HEK293T (cell line): ENCODE measurements at regions not wholly inside any gene's neighbourhood (a gene's known extent, or its start where the extent isn't known, plus 50 kb on each side); places are given as distances from the start of the nearest gene placed in this dataset.

Source experiments
- CTCF ChIA-PET: fragments of 350-600 bp; formaldehyde crosslinking; extraction: SDS; loops from one replicate; lab custom pipeline; 2021; ENCODE audit warnings: antibody characterized with exemption, inconsistent platforms; lab: Yijun Ruan, JAX
- POLR2A ChIA-PET: fragments of 350-600 bp; formaldehyde crosslinking; extraction: SDS; loops from one replicate; lab custom pipeline; 2020; ENCODE audit warnings: antibody characterized with exemption, inconsistent platforms; lab: Yijun Ruan, JAX
- DNase-seq: peaks from one replicate; pipeline ENCODE4 v3.0.0; 2012; ENCODE audit warnings: mixed read lengths; ENCODE audit errors: extremely low spot score
- ARNT ChIP-seq: fragments of 450-650 bp; IDR thresholded peaks from 2 replicates; pipeline ENCODE4 v1.6.1; 2017; ENCODE audit warnings: mild to moderate bottlenecking
- BHLHE40 ChIP-seq: fragments of 450-650 bp; IDR thresholded peaks from 2 replicates; pipeline ENCODE4 v1.6.1; 2016; ENCODE audit warnings: mild to moderate bottlenecking, moderate library complexity, borderline replicate concordance
- CTBP1 ChIP-seq: fragments of 450-650 bp; IDR thresholded peaks from 2 replicates; pipeline ENCODE4 v1.6.1; 2016; ENCODE audit warnings: borderline replicate concordance
- ELF4 ChIP-seq: fragments of 450-650 bp; IDR thresholded peaks from 2 replicates; pipeline ENCODE4 v1.6.1; 2017; ENCODE audit warnings: antibody characterized with exemption
- FOXA1 ChIP-seq: fragments of 450-650 bp; IDR thresholded peaks from 2 replicates; pipeline ENCODE4 v1.6.1; 2016; ENCODE audit warnings: mild to moderate bottlenecking
- FOXK2 ChIP-seq: fragments of 450-650 bp; IDR thresholded peaks from 2 replicates; pipeline ENCODE4 v1.6.1; 2016; ENCODE audit warnings: mild to moderate bottlenecking
- FOXM1 ChIP-seq: fragments of 450-650 bp; IDR thresholded peaks from 2 replicates; pipeline ENCODE4 v1.6.1; 2017; ENCODE audit warnings: mild to moderate bottlenecking, borderline replicate concordance
- HDGF ChIP-seq: fragments of 450-650 bp; IDR thresholded peaks from 2 replicates; pipeline ENCODE4 v1.6.1; 2017; ENCODE audit warnings: antibody characterized with exemption, borderline replicate concordance
- L3MBTL2 ChIP-seq: fragments of 450-650 bp; conservative IDR thresholded peaks from 2 replicates; pipeline ENCODE4 v1.6.1; 2016; ENCODE audit warnings: mild to moderate bottlenecking
- LEF1 ChIP-seq: fragments of 450-650 bp; IDR thresholded peaks from 2 replicates; pipeline ENCODE4 v1.6.1; 2017; ENCODE audit warnings: mild to moderate bottlenecking, borderline replicate concordance
- NFRKB ChIP-seq: fragments of 450-650 bp; IDR thresholded peaks from 2 replicates; pipeline ENCODE4 v1.6.1; 2016; ENCODE audit warnings: mild to moderate bottlenecking, moderate library complexity
- PKNOX1 ChIP-seq: fragments of 450-650 bp; IDR thresholded peaks from 2 replicates; pipeline ENCODE4 v1.6.1; 2016
- SP1 ChIP-seq: fragments of 450-650 bp; IDR thresholded peaks from 2 replicates; pipeline ENCODE4 v1.6.1; 2017
- SUZ12 ChIP-seq: fragments of 450-650 bp; IDR thresholded peaks from 2 replicates; pipeline ENCODE4 v1.6.1; 2016; ENCODE audit warnings: mild to moderate bottlenecking
- TARDBP ChIP-seq: fragments of 450-650 bp; IDR thresholded peaks from 2 replicates; pipeline ENCODE4 v1.6.1; 2016
- ZNF384 ChIP-seq: fragments of 450-650 bp; IDR thresholded peaks from 2 replicates; pipeline ENCODE4 v1.6.1; 2016

- CTCF ChIA-PET: no interaction called here
- POLR2A ChIA-PET: no interaction called here
- DNase-seq: no peak
- TF ChIP-seq FOXM1 (no peak), NFRKB (no peak), FOXA1 (no peak), BHLHE40 (no peak), LEF1 (no peak), PKNOX1 (no peak), CTBP1 (no peak), SUZ12 (no peak), ZNF384 (no peak)
Observed at GRCh38 chr9:24413651-24414050, 132.0 kb downstream of the IZUMO3 start.

GRCh38 chr9:24398466-24398865 is 147.2 kb downstream of the IZUMO3 start:
- no peak for DNase-seq
- POLR2A ChIA-PET: no interaction called here
- CTCF ChIA-PET: no interaction called here
- no peak for TF ChIP-seq LEF1
- no peak for TF ChIP-seq TARDBP
- no peak for TF ChIP-seq SP1
- no peak for TF ChIP-seq PKNOX1

- TF ChIP-seq LEF1 (no peak), ELF4 (no peak), CTBP1 (no peak), ZNF384 (no peak), TARDBP (no peak), FOXA1 (no peak), FOXM1 (no peak), PKNOX1 (no peak), NFRKB (no peak), FOXK2 (no peak), SP1 (no peak), HDGF (no peak), L3MBTL2 (no peak), ARNT (no peak), SUZ12 (no peak), BHLHE40 (no peak)
- ChIA-PET POLR2A (no interaction called here), CTCF (no interaction called here)
- no peak for DNase-seq
Observed at GRCh38 chr9:24391095-24391494, 154.6 kb downstream of the IZUMO3 start.

- no peak for DNase-seq
- ChIA-PET POLR2A (no interaction called here), CTCF (no interaction called here)
Observed at GRCh38 chr9:24385077-24385476, 160.6 kb downstream of the IZUMO3 start.

GRCh38 chr9:24382566-24382965 is 163.1 kb downstream of the IZUMO3 start:
- POLR2A ChIA-PET: no interaction called here
- CTCF ChIA-PET: no interaction called here
- DNase-seq: no peak
- no peak for TF ChIP-seq ARNT
- TF ChIP-seq PKNOX1: no peak
- TF ChIP-seq ZNF384: no peak
- TF ChIP-seq NFRKB: no peak
- TF ChIP-seq FOXA1: no peak
- TF ChIP-seq HDGF: no peak
- TF ChIP-seq BHLHE40: no peak
- no peak for TF ChIP-seq FOXK2
- no peak for TF ChIP-seq LEF1
- no peak for TF ChIP-seq CTBP1
- no peak for TF ChIP-seq FOXM1
- no peak for TF ChIP-seq ELF4

More at GRCh38 chr9:24385077-24385476, 160.6 kb downstream of the IZUMO3 start:
- no peak for TF ChIP-seq ELF4
- TF ChIP-seq FOXM1: no peak
- TF ChIP-seq BHLHE40: no peak
- TF ChIP-seq NFRKB: no peak
- TF ChIP-seq FOXA1: no peak
- no peak for TF ChIP-seq ZNF384
- TF ChIP-seq FOXK2: no peak
- TF ChIP-seq PKNOX1: no peak
- TF ChIP-seq SP1: no peak
- TF ChIP-seq ARNT: no peak
- no peak for TF ChIP-seq LEF1
- TF ChIP-seq CTBP1: no peak
- TF ChIP-seq HDGF: no peak
- TF ChIP-seq L3MBTL2: no peak
- no peak for TF ChIP-seq SUZ12
- no peak for TF ChIP-seq TARDBP

GRCh38 chr9:24381205-24381604 is 164.5 kb downstream of the IZUMO3 start:
- ChIA-PET POLR2A (no interaction called here), CTCF (no interaction called here)
- TF ChIP-seq TARDBP (no peak), ZNF384 (no peak), CTBP1 (no peak), FOXK2 (no peak), NFRKB (no peak), SUZ12 (no peak), FOXA1 (no peak), HDGF (no peak), PKNOX1 (no peak)
- no peak for DNase-seq
